ENCODE measurements at regions not wholly inside any gene's neighbourhood (a gene's known extent, or its start where the extent isn't known, plus 50 kb on each side); places are given as distances from the start of the nearest gene placed in this dataset.

DNA sequence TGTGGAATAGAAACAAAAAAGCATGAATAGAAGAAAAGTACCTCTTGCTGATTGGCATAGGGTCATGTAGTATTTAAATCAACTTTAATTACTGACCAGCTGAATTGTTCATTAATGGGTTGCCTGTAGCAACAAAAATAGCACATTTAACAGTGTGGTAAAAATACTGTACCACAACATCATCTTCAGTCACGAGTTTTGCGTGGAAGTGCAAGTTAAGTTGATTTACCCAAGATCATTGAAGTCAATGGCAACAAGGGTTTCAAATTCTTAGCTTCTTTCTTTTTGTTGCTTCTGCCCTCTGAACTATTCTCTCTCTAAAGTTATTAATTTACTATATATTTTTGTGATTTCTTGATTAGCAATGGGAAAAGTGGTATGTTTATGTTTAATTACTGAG is 526.6 kb downstream of the C4orf33 start:
- TF ChIP-seq, protein P1, sequence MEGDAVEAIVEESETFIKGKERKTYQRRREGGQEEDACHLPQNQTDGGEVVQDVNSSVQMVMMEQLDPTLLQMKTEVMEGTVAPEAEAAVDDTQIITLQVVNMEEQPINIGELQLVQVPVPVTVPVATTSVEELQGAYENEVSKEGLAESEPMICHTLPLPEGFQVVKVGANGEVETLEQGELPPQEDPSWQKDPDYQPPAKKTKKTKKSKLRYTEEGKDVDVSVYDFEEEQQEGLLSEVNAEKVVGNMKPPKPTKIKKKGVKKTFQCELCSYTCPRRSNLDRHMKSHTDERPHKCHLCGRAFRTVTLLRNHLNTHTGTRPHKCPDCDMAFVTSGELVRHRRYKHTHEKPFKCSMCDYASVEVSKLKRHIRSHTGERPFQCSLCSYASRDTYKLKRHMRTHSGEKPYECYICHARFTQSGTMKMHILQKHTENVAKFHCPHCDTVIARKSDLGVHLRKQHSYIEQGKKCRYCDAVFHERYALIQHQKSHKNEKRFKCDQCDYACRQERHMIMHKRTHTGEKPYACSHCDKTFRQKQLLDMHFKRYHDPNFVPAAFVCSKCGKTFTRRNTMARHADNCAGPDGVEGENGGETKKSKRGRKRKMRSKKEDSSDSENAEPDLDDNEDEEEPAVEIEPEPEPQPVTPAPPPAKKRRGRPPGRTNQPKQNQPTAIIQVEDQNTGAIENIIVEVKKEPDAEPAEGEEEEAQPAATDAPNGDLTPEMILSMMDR (IDR thresholded peaks at IDR 0.05; ENCODE audit: low read depth, low read length) = no peak
- TF ChIP-seq POLR2A (IDR thresholded peaks at IDR 0.05; ENCODE audit: extremely low read depth, insufficient read length) (no peak), MYC (IDR thresholded peaks at IDR 0.05; ENCODE audit: low read depth, low read length) (no peak)
- TF ChIP-seq, protein P2, sequence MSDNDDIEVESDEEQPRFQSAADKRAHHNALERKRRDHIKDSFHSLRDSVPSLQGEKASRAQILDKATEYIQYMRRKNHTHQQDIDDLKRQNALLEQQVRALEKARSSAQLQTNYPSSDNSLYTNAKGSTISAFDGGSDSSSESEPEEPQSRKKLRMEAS (IDR thresholded peaks at IDR 0.05; ENCODE audit: low read depth, low read length) = no peak
